ENCODE measurements at regions not wholly inside any gene's neighbourhood (a gene's known extent, or its start where the extent isn't known, plus 50 kb on each side); places are given as distances from the start of the nearest gene placed in this dataset.

DNA sequence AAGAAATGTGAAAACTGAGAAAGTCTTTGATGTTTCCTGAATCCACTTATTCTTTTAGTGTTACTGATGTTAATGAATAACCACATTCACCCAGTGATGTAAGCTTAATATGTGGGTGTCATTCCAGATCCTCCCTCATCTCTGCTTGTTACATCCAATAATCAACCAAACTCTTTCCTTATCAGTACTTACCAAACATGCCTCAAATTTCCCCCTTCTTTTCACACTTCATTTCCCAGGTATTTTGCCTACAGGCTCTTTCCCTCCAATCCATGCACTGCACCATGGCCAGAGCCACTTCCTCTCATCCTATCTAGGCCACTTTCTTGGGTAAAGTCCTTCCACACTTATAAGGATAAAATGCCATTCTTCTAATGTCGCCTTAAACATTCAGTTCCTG lies 451.5 kb downstream of the NPIPA7 start:
- no peak for TF ChIP-seq CTCF (IDR thresholded peaks at IDR 0.05)
- TF ChIP-seq POLR2A (IDR thresholded peaks at IDR 0.05), result no peak
